GM21737 (cell line): ENCODE measurements at regions not wholly inside any gene's neighbourhood (a gene's known extent, or its start where the extent isn't known, plus 50 kb on each side); places are given as distances from the start of the nearest gene placed in this dataset.

Experiments
- ATAC-seq: cut with Tn5 transposase; IDR thresholded peaks from one replicate; pipeline ENCODE4 v1.9.1; 2021; ENCODE audit warnings: mild to moderate bottlenecking, moderate library complexity; ENCODE audit not compliant: unreplicated experiment

- ATAC-seq, result no peak
Measured at GRCh38 chr9:20048437-20048836, 259.6 kb upstream of the SLC24A2 start.

- no peak for ATAC-seq
Measured at GRCh38 chr9:20044686-20045085, 255.8 kb upstream of the SLC24A2 start.

DNA sequence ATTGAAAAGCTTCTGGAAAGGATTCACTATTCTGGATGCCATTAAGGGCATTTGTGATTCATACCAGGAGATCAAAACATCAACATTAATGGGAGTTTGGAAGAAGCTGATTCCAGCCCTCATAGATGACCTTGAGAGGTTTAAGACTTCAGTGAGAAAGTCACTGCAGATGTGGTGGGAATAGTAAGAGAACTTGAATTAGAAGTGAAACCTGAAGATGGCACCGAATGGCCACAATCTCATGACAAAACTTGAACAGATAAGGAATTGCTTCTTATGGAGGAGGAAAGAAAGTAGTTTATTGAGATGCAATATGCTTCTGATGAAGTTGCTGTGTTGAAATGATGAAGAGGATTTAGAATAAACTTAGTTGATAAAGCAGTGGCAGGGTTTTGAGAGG lies 254.6 kb upstream of the SLC24A2 start:
- no peak for ATAC-seq

DNA sequence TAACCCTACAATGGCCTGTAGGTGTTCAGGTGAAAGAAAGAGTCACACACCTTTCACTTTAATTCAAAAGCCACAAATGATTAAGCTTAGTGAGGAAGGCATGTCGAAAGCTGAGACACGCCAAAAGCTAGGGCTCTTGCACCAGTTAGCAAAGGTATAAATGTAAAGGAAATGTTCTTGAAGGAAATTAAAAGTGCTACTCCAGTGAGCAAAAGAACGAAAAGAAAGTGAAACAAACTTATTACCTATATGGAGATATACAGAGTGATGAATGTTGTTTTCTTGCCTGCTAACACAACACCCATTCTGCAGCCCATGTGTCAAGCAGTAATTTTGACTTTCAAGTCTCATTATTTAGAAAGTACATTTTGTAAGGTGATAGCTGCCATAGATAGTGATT lies 254.2 kb upstream of the SLC24A2 start:
- ATAC-seq, result peak; percentile 76

DNA sequence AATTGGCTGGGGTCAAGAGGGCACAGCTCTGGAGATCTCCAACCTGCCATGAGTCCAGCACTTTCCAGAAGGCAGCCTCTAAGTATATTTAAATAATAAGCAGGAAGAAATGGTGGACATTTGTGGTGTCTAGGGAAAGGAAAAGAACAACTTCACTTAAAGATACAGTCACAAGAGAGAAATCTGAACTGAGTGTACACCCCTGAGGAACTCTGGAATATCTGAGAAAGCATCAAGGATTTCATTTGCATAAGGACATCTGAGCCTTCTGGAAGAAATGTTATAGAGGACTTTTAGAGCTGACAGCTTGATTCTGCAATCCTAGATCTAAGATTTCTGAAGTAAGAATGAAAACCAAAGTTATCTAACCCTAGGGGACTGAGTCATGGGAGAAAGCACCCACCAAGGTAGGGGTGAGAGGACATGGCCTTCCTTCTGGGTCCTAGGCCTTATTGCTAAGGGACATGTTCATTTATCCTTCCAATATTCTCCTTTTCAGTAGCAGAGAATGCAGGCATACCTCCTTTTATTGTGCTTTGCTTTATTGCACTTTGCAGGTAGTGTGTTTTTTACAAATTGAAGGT lies 253.4 kb upstream of the SLC24A2 start:
- no peak for ATAC-seq

DNA sequence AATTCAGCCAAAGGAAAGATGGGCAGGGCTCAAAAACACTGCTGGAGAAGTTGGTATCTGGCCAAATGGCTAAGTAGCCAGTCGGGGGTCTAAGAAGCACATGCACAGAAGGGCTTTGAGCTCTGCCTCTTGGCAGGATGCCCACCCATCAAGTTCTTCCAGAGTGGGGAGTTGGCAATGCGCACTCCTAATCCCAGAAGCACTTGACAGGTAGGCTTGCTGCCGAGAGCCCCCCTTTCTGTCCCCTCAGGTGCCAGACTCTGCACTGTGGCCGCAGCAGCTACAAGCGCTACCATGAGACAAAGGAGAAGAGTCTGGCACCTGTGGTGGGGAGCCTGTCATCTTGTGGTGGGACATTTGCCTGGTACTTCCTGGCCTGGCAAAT lies 252.9 kb upstream of the SLC24A2 start:
- ATAC-seq, result no peak

DNA sequence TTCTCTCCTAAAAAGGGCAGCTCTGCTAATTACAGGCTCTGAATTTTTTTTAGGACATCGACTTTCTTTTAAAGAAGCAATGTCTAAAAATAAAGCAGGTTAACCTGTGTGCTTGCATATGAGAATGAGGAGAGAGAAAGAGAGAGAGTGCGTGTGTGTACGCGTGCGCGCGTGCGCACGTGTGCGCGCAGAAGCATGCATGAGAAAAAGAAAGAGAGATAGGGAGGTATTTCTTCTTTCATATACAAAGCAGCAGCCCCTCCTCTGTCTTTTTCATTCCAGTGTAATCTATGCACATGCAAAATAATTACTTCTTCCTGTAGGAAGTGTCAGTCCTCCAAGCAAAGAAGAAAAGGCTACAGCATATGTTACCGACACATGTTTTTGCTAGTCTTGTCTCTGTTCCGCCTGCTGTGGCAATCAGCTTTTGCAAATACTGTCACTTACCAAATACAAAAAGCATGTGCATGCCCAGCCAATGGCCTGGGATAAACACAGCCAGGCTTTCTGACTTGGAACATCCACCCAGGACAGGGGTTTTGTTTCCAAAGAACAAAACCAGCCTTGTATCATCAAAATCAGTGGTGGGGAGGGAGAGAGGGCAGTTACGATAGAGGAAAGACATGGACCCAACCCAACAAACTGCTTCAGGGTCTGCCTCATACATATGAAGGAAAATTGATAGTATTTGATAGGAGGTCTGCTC lies 252.3 kb upstream of the SLC24A2 start:
- no peak for ATAC-seq

DNA sequence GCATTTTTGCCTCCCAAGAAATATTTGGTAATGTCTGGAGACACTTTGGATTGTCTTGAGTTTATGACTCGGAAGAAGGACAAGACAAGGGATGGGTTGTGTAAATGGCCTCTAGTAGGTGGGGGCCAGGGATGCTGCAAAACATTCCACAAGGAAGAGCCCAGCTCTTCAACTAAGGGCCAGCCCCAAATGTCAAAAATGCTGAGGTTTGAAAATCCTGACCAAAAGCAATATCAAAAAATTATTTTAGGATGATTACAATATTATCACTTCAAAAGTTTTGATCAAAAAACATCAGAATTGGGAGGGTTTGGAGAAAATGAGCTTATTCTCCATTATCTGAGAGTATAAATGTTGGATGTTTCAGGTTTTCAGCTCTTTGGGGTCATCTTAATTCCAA lies 248.9 kb upstream of the SLC24A2 start:
- ATAC-seq, result no peak

GRCh38 chr9:20033511-20033910 lies 244.7 kb upstream of the SLC24A2 start:
- no peak for ATAC-seq

DNA sequence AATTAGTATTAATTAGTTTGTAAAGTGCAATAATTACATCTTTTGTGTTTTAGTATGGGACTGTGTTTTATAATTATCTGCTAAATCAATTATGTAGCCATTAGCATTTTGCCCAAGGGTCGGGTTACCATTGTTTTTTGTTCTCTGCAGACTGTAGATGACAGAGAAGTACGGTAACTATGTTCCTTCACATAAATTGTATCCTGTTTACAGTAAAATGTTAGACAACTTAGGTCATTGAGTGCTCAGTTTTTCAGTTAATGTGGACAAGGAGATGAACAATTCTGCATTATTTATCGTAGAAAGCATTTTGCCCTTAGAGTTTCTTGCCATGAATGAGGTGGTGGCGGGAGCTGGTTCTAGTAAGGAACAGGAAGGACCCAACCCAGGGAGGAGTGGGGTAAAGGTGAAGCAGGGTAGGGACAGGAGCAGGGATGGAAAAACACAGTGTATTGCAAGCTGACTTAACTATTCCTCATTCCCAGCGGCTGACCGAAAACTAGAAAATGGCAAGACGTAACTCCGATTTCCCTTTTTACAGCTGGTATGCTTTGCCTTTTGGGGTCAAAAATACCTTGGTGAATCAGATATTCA lies 243.7 kb upstream of the SLC24A2 start:
- no peak for ATAC-seq

DNA sequence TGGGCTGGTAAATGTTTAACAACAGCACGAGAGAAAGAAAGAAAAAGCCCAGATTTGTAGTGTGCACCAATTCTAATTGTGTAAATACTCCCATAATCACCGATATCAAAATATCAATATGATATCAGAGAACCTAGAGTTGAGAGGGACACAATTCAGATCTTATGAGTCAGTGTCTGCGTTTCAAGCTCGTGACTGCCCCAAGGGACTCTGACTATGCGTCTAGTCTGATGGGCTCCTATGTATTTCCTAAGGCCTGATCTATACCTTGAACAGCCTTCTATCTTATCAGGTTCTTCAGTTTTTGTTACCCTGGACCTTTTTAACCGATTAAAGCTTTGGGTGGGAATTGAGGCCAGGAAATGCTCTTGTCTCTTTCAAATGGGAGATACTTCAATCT lies 243.0 kb upstream of the SLC24A2 start:
- no peak for ATAC-seq

GRCh38 chr9:20030671-20031070 lies 241.8 kb upstream of the SLC24A2 start:
- no peak for ATAC-seq

- no peak for ATAC-seq
Measured at GRCh38 chr9:20030221-20030620, 241.4 kb upstream of the SLC24A2 start.

DNA sequence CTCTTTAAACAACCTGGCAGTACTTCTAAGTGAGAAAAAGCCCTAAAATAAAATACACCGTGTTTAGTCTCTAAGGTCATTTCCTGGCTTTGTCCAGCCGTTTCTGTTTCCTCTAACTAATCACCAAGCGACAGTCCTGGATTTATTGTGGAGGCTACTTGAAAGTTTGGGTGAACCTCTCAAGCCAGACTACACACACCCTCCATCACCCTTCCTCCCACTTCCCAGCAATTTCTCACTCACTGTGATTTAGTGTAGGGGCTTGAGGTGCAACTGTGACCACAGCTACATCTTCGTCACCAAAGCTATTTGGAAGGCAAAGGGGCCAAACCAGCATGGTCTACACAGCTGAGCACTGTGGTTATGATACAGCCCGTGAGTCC lies 240.0 kb upstream of the SLC24A2 start:
- no peak for ATAC-seq

GRCh38 chr9:20028192-20028848 lies 239.5 kb upstream of the SLC24A2 start:
- ATAC-seq, result no peak

DNA sequence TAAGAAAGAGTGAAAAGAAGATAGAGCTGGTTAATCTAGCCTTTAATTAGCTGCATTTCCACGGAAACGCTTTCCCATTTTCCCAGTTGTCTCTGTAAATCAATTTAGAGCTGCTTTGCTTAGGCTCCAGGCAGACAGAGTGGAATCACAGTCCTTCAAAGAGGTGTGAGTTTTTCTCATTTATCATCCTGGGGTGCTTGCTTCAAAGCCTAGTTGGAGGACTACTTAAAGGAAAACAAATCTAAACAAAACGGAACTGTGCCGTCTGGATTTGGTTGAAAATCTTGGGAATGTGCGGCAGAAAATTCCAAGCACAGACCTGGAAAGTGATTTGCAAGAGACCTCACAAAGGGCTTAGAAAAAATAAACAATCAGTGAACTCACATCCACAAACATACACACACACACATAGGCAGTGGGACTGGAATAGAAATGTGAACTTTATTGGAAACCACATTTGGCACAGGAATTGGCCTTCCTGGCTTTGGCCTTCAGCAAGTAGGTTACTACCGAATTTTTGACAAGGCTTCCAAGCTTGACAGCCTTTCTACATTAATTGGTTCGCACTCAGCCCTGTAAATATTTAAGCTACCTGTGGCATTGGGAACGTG lies 235.2 kb upstream of the SLC24A2 start:
- ATAC-seq, result no peak

DNA sequence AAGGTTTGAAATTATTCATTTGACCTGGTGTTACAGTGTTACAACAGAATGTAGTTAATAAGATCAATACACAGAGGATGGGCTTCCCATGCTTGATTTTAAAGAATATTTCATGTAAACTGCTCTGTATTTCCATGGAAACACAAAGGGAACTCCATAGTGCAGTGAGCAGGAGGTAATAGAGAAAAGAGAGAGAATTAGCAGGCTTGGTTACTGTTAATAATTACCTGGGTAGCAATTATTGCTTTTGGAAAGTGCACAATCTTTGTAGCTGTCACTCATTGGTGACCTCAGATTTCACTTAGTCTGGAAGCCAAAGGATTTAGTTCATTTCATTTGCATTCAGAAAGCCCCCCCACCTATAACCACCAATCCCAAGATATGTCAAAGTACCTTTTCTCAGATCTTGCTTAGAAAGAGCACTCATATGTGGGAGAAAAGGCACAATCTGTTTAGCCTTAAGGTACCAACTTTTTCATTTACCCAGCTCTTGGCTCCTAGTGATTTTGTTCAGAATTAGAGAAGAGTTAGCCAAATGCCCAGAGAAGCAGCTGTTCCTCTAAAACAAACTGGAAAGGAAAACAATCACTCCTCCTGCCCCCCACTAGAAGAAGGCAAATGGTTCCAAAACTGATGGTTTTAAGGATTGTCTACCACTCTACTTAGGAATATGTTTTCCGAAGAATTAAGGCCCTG lies 234.5 kb upstream of the SLC24A2 start:
- no peak for ATAC-seq

GRCh38 chr9:20022410-20022809 lies 233.6 kb upstream of the SLC24A2 start:
- ATAC-seq, result no peak

DNA sequence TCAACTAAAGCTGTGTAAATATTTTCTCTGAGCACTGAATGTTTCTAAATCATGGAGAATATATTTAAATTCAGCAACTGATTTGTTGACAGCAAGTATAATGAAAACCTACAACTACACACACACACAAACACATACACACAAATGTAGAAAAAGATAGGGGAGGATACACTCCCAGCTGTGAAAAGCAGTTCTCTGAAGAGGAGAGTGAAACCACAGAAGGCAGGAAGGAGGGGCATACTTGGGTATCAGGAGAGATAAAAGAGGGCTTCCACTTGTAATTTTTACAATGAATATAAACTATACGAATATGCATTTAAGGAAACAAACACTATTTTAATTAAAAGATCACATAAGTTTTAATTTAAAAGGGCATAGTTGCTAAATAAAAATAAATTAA lies 227.8 kb upstream of the SLC24A2 start:
- no peak for ATAC-seq

- ATAC-seq, result peak; percentile 74
Measured at GRCh38 chr9:20015427-20015931, 226.6 kb upstream of the SLC24A2 start.

- ATAC-seq, result no peak
Measured at GRCh38 chr9:20014168-20014567, 225.3 kb upstream of the SLC24A2 start.
